HL-60 (cell line): ENCODE measurements at regions not wholly inside any gene's neighbourhood (a gene's known extent, or its start where the extent isn't known, plus 50 kb on each side); places are given as distances from the start of the nearest gene placed in this dataset.

Source experiments
- POLR2AphosphoS5 ChIP-seq: IDR thresholded peaks from 2 replicates; pipeline ENCODE4 v1.6.1; 2012; ENCODE audit warnings: low read depth
- REST ChIP-seq: IDR thresholded peaks from 2 replicates; pipeline ENCODE4 v1.6.1; 2012; ENCODE audit warnings: low read depth; ENCODE audit not compliant: insufficient replicate concordance
- SPI1 ChIP-seq: IDR thresholded peaks from 2 replicates; pipeline ENCODE4 v1.6.1; 2012; ENCODE audit warnings: low read depth, mild to moderate bottlenecking, borderline replicate concordance
- TF ChIP-seq, protein P1 (sequence below): IDR thresholded peaks from one replicate; pipeline ENCODE4 v1.5.1; 2011; ENCODE audit warnings: low read length, control low read depth, inconsistent platforms; ENCODE audit not compliant: insufficient read depth

DNA sequence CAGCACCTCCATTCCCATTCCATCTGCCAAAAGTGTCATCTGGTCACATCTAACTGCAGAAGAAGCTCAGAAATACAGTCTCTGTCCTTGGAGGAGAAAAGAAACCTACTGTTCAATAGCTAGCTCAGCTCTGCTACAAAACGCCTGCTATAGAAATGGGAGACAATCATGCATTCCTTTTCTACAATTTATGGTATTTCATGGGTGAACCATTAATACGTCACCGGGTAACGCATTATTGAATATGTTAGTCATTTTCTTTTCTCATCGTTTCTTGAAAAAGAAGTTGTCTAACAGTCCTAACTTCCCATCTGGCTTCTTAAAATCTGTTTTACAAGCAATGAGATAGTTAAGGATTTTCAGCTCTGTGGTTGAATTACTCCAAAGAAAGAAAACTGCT lies 496.7 kb upstream of the RBFOX1 start:
- TF ChIP-seq, protein P1, sequence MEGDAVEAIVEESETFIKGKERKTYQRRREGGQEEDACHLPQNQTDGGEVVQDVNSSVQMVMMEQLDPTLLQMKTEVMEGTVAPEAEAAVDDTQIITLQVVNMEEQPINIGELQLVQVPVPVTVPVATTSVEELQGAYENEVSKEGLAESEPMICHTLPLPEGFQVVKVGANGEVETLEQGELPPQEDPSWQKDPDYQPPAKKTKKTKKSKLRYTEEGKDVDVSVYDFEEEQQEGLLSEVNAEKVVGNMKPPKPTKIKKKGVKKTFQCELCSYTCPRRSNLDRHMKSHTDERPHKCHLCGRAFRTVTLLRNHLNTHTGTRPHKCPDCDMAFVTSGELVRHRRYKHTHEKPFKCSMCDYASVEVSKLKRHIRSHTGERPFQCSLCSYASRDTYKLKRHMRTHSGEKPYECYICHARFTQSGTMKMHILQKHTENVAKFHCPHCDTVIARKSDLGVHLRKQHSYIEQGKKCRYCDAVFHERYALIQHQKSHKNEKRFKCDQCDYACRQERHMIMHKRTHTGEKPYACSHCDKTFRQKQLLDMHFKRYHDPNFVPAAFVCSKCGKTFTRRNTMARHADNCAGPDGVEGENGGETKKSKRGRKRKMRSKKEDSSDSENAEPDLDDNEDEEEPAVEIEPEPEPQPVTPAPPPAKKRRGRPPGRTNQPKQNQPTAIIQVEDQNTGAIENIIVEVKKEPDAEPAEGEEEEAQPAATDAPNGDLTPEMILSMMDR, result no peak
- no peak for TF ChIP-seq REST
- no peak for TF ChIP-seq SPI1
- no peak for TF ChIP-seq POLR2AphosphoS5
